ENCODE measurements at regions not wholly inside any gene's neighbourhood (a gene's known extent, or its start where the extent isn't known, plus 50 kb on each side); places are given as distances from the start of the nearest gene placed in this dataset.

GRCh38 chr11:116650052-116650451 lies 122.7 kb downstream of the BUD13 start:
- H3K4me1 ChIP-seq (ENCODE audit: low read depth): no peaks in the 10 kb centered on the region
- TF ChIP-seq CTCF (IDR thresholded peaks at IDR 0.05): no peak
- ATAC-seq: no peak
- no peaks in the 10 kb centered on the region for H3K9me3 ChIP-seq
- H3K4me3 ChIP-seq: no peak overlapping the region
- DNase-seq: no peak
- intact Hi-C loops (cut with DNase I, micrococcal nuclease): no loop called here
- no peaks in the 10 kb centered on the region for H3K36me3 ChIP-seq (ENCODE audit: low read depth)

GRCh38 chr11:116649268-116649667 lies 123.5 kb downstream of the BUD13 start:
- intact Hi-C loops (cut with DNase I, micrococcal nuclease): no loop called here
- ATAC-seq (no peak), DNase-seq (no peak)
- Histone ChIP-seq H3K36me3 (ENCODE audit: low read depth) (no peaks in the 10 kb centered on the region), H3K4me3 (no peak overlapping the region), H3K4me1 (ENCODE audit: low read depth) (no peaks in the 10 kb centered on the region), H3K9me3 (no peaks in the 10 kb centered on the region)
- no peak for TF ChIP-seq CTCF (IDR thresholded peaks at IDR 0.05)

- Histone ChIP-seq H3K36me3 (ENCODE audit: low read depth) (no peaks in the 10 kb centered on the region), H3K4me3 (no peak overlapping the region), H3K4me1 (ENCODE audit: low read depth) (no peaks in the 10 kb centered on the region), H3K9me3 (no peaks in the 10 kb centered on the region)
- TF ChIP-seq CTCF (IDR thresholded peaks at IDR 0.05): no peak
- ATAC-seq (no peak), DNase-seq (no peak)
- intact Hi-C loops (cut with DNase I, micrococcal nuclease): no loop called here
These were observed 124.3 kb downstream of the BUD13 start for GRCh38 chr11:116648247-116649174.

GRCh38 chr11:116647305-116648080 lies 125.3 kb downstream of the BUD13 start:
- ATAC-seq: no peak
- no peak for DNase-seq
- Histone ChIP-seq H3K36me3 (ENCODE audit: low read depth) (no peaks in the 10 kb centered on the region), H3K4me3 (no peak overlapping the region), H3K9me3 (no peaks in the 10 kb centered on the region), H3K4me1 (ENCODE audit: low read depth) (no peaks in the 10 kb centered on the region)
- intact Hi-C loops (cut with DNase I, micrococcal nuclease): no loop called here
- TF ChIP-seq CTCF (IDR thresholded peaks at IDR 0.05): no peak

GRCh38 chr11:116646191-116646590 lies 126.6 kb downstream of the BUD13 start:
- no peak overlapping the region for H3K4me3 ChIP-seq
- no peak for DNase-seq
- ATAC-seq: no peak
- H3K4me1 ChIP-seq (ENCODE audit: low read depth): no peaks in the 10 kb centered on the region
- TF ChIP-seq CTCF (IDR thresholded peaks at IDR 0.05): no peak
- H3K36me3 ChIP-seq (ENCODE audit: low read depth): no peaks in the 10 kb centered on the region
- intact Hi-C loops (cut with DNase I, micrococcal nuclease): no loop called here
- no peaks in the 10 kb centered on the region for H3K9me3 ChIP-seq
